Thyroid gland (tissue), 4 donors: ENCODE measurements at regions not wholly inside any gene's neighbourhood (a gene's known extent, or its start where the extent isn't known, plus 50 kb on each side); places are given as distances from the start of the nearest gene placed in this dataset.

Source experiments
- POLR2A ChIP-seq, 2 donors: fragments of 450-650 bp; IDR thresholded peaks; one replicate each; pipeline ENCODE4 v1.6.1; 2017; ENCODE audit warnings: antibody characterized with exemption in 2 of 2, mild to moderate bottlenecking in 2 of 2, moderate library complexity in 1 of 2
- TF ChIP-seq, protein P1 (sequence below), 6 experiments: fragments of 200-600 bp in 3 of 6; fragments of 450-650 bp in 3 of 6; sonication (generic) in 3 of 6; IDR thresholded peaks; one replicate each; pipeline ENCODE4 v1.5.1; 2016 to 2019; ENCODE audit warnings: antibody characterized with exemption in 6 of 6, mild to moderate bottlenecking in 2 of 6, inconsistent platforms in 1 of 6, moderate library complexity in 1 of 6

DNA sequence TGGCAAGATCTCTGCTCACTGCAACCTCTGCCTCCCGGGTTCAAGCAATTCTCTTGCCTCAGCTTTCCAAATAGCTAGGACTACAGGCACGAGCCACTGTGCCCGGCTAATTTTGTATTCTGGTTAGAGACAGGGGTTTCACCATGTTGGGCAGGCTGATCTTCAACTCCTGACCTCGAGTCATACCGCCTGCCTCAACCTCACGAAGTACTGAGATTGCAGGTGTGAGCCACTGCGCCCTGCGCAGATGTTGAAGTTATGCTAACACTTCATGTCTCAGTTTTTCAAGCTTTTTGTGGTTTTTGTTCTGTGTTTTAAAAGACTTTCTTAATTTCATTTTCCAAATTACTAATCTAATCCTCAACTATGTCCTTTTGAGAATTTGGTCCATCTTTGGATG, 154.4 kb upstream of the TLL1 start:
- TF ChIP-seq POLR2A (IDR thresholded peaks at IDR 0.05) = no peak
- TF ChIP-seq, protein P1, sequence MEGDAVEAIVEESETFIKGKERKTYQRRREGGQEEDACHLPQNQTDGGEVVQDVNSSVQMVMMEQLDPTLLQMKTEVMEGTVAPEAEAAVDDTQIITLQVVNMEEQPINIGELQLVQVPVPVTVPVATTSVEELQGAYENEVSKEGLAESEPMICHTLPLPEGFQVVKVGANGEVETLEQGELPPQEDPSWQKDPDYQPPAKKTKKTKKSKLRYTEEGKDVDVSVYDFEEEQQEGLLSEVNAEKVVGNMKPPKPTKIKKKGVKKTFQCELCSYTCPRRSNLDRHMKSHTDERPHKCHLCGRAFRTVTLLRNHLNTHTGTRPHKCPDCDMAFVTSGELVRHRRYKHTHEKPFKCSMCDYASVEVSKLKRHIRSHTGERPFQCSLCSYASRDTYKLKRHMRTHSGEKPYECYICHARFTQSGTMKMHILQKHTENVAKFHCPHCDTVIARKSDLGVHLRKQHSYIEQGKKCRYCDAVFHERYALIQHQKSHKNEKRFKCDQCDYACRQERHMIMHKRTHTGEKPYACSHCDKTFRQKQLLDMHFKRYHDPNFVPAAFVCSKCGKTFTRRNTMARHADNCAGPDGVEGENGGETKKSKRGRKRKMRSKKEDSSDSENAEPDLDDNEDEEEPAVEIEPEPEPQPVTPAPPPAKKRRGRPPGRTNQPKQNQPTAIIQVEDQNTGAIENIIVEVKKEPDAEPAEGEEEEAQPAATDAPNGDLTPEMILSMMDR (IDR thresholded peaks at IDR 0.05) = no peak
